MM.1S (cell line): ENCODE measurements at regions not wholly inside any gene's neighbourhood (a gene's known extent, or its start where the extent isn't known, plus 50 kb on each side); places are given as distances from the start of the nearest gene placed in this dataset.

ENCODE experiments used
- DNase-seq: peaks from one replicate; pipeline ENCODE4 v3.0.0-alpha.2; 2015
- H2AFZ ChIP-seq: fragments of 300-600 bp; sonication (generic); 2 replicates; pipeline ENCODE4 v1.6.0; 2016; ENCODE audit warnings: antibody characterized with exemption, low read length
- H3F3A ChIP-seq: fragments of 300-600 bp; sonication (generic); 2 replicates; pipeline ENCODE4 v1.6.1; 2016; ENCODE audit warnings: mild to moderate bottlenecking, antibody characterized with exemption, low read length, moderate library complexity, mixed read lengths; ENCODE audit not compliant: insufficient read depth
- H3K27ac ChIP-seq: fragments of 300-600 bp; sonication (generic); 2 replicates; pipeline ENCODE4 v1.5.1; 2016; ENCODE audit warnings: mild to moderate bottlenecking, low read length
- H3K27me3 ChIP-seq: fragments of 300-600 bp; sonication (generic); replicated peaks from 2 replicates; pipeline ENCODE4 v1.6.0; 2016; ENCODE audit warnings: low read length; ENCODE audit not compliant: insufficient read depth
- H3K36me3 ChIP-seq: fragments of 300-600 bp; sonication (generic); replicated peaks from 2 replicates; pipeline ENCODE4 v1.6.1; 2016; ENCODE audit warnings: mild to moderate bottlenecking, low read length, mixed read lengths; ENCODE audit not compliant: insufficient read depth
- H3K4me1 ChIP-seq: fragments of 300-600 bp; sonication (generic); 2 replicates; pipeline ENCODE4 v1.6.1; 2016; ENCODE audit warnings: low read length, mixed read lengths
- H3K4me2 ChIP-seq: fragments of 300-600 bp; sonication (generic); 2 replicates; pipeline ENCODE4 v1.6.0; 2016; ENCODE audit warnings: low read depth, low read length
- H3K4me3 ChIP-seq: fragments of 300-600 bp; sonication (generic); 2 replicates; pipeline ENCODE4 v1.5.1; 2016; ENCODE audit warnings: low read length, mixed read lengths
- H3K79me2 ChIP-seq: fragments of 300-600 bp; sonication (generic); 2 replicates; pipeline ENCODE4 v1.6.1; 2016; ENCODE audit warnings: mixed run types, low read length, mixed read lengths
- H3K9ac ChIP-seq: fragments of 300-600 bp; sonication (generic); 2 replicates; pipeline ENCODE4 v1.6.1; 2016; ENCODE audit warnings: low read length, mixed read lengths
- H3K9me2 ChIP-seq: fragments of 300-600 bp; sonication (generic); replicated peaks from 2 replicates; pipeline ENCODE4 v1.6.1; 2016; ENCODE audit warnings: mild to moderate bottlenecking, low read length, mixed read lengths; ENCODE audit not compliant: insufficient read depth
- H3K9me3 ChIP-seq: fragments of 300-600 bp; sonication (generic); replicated peaks from 2 replicates; pipeline ENCODE4 v1.6.1; 2016; ENCODE audit warnings: mild to moderate bottlenecking, low read length, mixed read lengths; ENCODE audit not compliant: insufficient read depth
- H4K20me1 ChIP-seq: fragments of 300-600 bp; sonication (generic); 2 replicates; pipeline ENCODE4 v1.6.1; 2016; ENCODE audit warnings: mild to moderate bottlenecking, low read length, moderate library complexity, mixed read lengths; ENCODE audit not compliant: insufficient read depth
- EZH2 ChIP-seq: fragments of 300-600 bp; sonication (generic); optimal IDR thresholded peaks from 2 replicates; pipeline ENCODE3; 2017; ENCODE audit warnings: low read depth, mild to moderate bottlenecking, antibody characterized with exemption, low read length, mixed read lengths
- EZH2phosphoT487 ChIP-seq: fragments of 300-600 bp; sonication (generic); IDR thresholded peaks from 2 replicates; pipeline ENCODE4 v1.6.1; 2018; ENCODE audit warnings: antibody characterized with exemption, low read length
- TF ChIP-seq, protein P1 (sequence below): fragments of 300-600 bp; sonication (generic); IDR thresholded peaks from 2 replicates; pipeline ENCODE4 v1.5.1; 2016; ENCODE audit warnings: antibody characterized with exemption, low read length, mixed read lengths

GRCh38 chr9:23537192-23538066 lies 288.6 kb downstream of the ELAVL2 start:
- Histone ChIP-seq H2AFZ (no peak overlapping the region), H3K79me2 (no peaks in the 10 kb centered on the region), H3K4me3 (no peak overlapping the region), H3K4me1 (no peaks in the 10 kb centered on the region), H3F3A (no peaks in the 10 kb centered on the region), H3K4me2 (no peak overlapping the region), H3K9me2 (no peaks in the 10 kb centered on the region), H3K36me3 (no peaks in the 10 kb centered on the region), H3K27me3 (no peaks in the 10 kb centered on the region), H3K27ac (no peak overlapping the region), H3K9ac (no peak overlapping the region), H3K9me3 (no peaks in the 10 kb centered on the region), H4K20me1 (no peaks in the 10 kb centered on the region)
- TF ChIP-seq, protein P1, sequence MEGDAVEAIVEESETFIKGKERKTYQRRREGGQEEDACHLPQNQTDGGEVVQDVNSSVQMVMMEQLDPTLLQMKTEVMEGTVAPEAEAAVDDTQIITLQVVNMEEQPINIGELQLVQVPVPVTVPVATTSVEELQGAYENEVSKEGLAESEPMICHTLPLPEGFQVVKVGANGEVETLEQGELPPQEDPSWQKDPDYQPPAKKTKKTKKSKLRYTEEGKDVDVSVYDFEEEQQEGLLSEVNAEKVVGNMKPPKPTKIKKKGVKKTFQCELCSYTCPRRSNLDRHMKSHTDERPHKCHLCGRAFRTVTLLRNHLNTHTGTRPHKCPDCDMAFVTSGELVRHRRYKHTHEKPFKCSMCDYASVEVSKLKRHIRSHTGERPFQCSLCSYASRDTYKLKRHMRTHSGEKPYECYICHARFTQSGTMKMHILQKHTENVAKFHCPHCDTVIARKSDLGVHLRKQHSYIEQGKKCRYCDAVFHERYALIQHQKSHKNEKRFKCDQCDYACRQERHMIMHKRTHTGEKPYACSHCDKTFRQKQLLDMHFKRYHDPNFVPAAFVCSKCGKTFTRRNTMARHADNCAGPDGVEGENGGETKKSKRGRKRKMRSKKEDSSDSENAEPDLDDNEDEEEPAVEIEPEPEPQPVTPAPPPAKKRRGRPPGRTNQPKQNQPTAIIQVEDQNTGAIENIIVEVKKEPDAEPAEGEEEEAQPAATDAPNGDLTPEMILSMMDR = no peak
- TF ChIP-seq EZH2phosphoT487 (no peak), EZH2 (no peak)
- no peak for DNase-seq

GRCh38 chr9:23538067-23538402 lies 288.0 kb downstream of the ELAVL2 start:
- Histone ChIP-seq H3K79me2 (no peaks in the 10 kb centered on the region), H3K27ac (no peak overlapping the region), H4K20me1 (no peaks in the 10 kb centered on the region), H3K4me2 (no peak overlapping the region), H3K4me1 (no peaks in the 10 kb centered on the region), H3K9me3 (no peaks in the 10 kb centered on the region), H3K9ac (no peak overlapping the region), H3K9me2 (no peaks in the 10 kb centered on the region), H3K27me3 (no peaks in the 10 kb centered on the region), H3K4me3 (no peak overlapping the region), H3K36me3 (no peaks in the 10 kb centered on the region), H3F3A (no peaks in the 10 kb centered on the region), H2AFZ (no peak overlapping the region)
- TF ChIP-seq, protein P1 = no peak
- TF ChIP-seq EZH2 = no peak
- DNase-seq = no peak

DNA sequence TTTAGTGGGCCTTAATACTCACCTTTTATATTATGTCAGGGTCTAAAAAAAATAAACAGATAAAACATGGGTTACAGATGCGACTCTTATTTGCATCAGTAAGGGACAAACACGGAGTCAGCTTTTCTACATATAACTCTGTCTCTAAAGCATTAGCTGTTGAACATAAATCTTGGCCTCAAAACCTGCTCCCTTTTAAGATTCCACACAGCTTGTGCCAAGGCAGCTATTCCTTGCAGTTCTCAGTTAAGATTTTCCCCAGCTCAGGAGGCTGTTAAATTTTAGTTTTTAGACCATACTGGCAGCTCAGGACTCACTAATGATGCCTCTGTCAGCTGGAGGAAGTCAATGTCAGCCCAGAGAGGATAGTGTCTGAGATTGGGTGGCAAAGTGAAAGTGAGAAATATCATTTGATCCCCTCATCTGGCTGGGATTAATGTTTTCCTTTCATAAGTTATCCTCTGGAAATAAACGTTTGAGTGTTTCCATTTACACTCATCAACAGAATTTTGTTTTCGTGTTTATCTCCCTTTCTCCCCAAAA lies 287.5 kb downstream of the ELAVL2 start:
- H2AFZ ChIP-seq = no peak overlapping the region
- H3K27ac ChIP-seq = no peak overlapping the region
- H3K9ac ChIP-seq = no peak overlapping the region
- H3K9me2 ChIP-seq = no peaks in the 10 kb centered on the region
- no peak overlapping the region for H3K4me2 ChIP-seq
- no peaks in the 10 kb centered on the region for H3F3A ChIP-seq
- TF ChIP-seq EZH2 (no peak), EZH2phosphoT487 (no peak)
- TF ChIP-seq, protein P1 = no peak
- no peaks in the 10 kb centered on the region for H3K27me3 ChIP-seq
- no peak for DNase-seq
- no peak overlapping the region for H3K4me3 ChIP-seq
- no peaks in the 10 kb centered on the region for H3K4me1 ChIP-seq
- H3K79me2 ChIP-seq = no peaks in the 10 kb centered on the region
- H3K9me3 ChIP-seq = no peaks in the 10 kb centered on the region
- H4K20me1 ChIP-seq = no peaks in the 10 kb centered on the region
- no peaks in the 10 kb centered on the region for H3K36me3 ChIP-seq
